Gastroesophageal sphincter (tissue), 4 donors: ENCODE measurements at regions not wholly inside any gene's neighbourhood (a gene's known extent, or its start where the extent isn't known, plus 50 kb on each side); places are given as distances from the start of the nearest gene placed in this dataset.

Source experiments
- ATAC-seq: fragments of 150-250 bp; one replicate; pipeline ENCODE4 v1.9.1; 2016; ENCODE audit warnings: mild to moderate bottlenecking, moderate library complexity
- H3K27ac ChIP-seq, 4 donors: fragments of 200-600 bp; sonication (generic) in 3 of 4; 1 replicate in 3 of 4; 2 replicates in 1 of 4; pipeline ENCODE4 v1.5.1; 2016 to 2019
- H3K27me3 ChIP-seq: fragments of 200-600 bp; sonication (generic); one replicate; pipeline ENCODE4 v1.5.1; 2019
- H3K36me3 ChIP-seq, 2 donors: fragments of 200-600 bp; sonication (generic); one replicate each; pipeline ENCODE4 v1.5.1; 2019; ENCODE audit warnings: control low read depth in 1 of 2
- H3K4me1 ChIP-seq, 3 donors: fragments of 200-600 bp; sonication (generic); 1 replicate in 2 of 3; 2 replicates in 1 of 3; pipeline ENCODE4 v1.5.1; 2016 to 2019; ENCODE audit warnings: control low read depth in 2 of 3
- H3K4me3 ChIP-seq, 2 donors: fragments of 200-600 bp; sonication (generic); one replicate each; pipeline ENCODE4 v1.5.1; 2019; ENCODE audit warnings: mild to moderate bottlenecking in 1 of 2, moderate library complexity in 1 of 2
- H3K9me3 ChIP-seq, 3 donors: fragments of 200-600 bp; sonication (generic); one replicate each; pipeline ENCODE4 v1.5.1; 2017 to 2019; ENCODE audit warnings: control low read depth in 2 of 3
- CTCF ChIP-seq, 4 experiments: fragments of 200-600 bp in 2 of 4; fragments of 450-650 bp in 2 of 4; sonication (generic) in 1 of 4; IDR thresholded peaks; one replicate each; pipeline ENCODE4 v1.5.1; 2017 to 2019; ENCODE audit warnings: antibody characterized with exemption in 4 of 4, mild to moderate bottlenecking in 2 of 4, moderate library complexity in 2 of 4
- EP300 ChIP-seq: sonication (generic); formaldehyde crosslinking; IDR thresholded peaks from one replicate; pipeline ENCODE4 v1.6.1; 2017; ENCODE audit warnings: antibody characterized with exemption, mild to moderate bottlenecking
- POLR2A ChIP-seq, 2 donors: fragments of 450-650 bp; IDR thresholded peaks; one replicate each; pipeline ENCODE4 v1.6.1; 2017; ENCODE audit warnings: antibody characterized with exemption in 2 of 2, mild to moderate bottlenecking in 2 of 2, moderate library complexity in 1 of 2
- POLR2AphosphoS5 ChIP-seq: sonication (generic); formaldehyde crosslinking; IDR thresholded peaks from one replicate; pipeline ENCODE4 v1.6.1; 2017; ENCODE audit warnings: antibody characterized with exemption
- WGBS, 2 donors: methylation state at CpG; one replicate each; pipeline ENCODE4 v1.1.5; 2018; ENCODE audit warnings: low coverage in 1 of 2; 5-methylcytosine and 5-hydroxymethylcytosine counted together

- no peak for ATAC-seq
- WGBS, 2 donors = 67 to 100% methylated on average over 1 of the region's 1 CpG
- H3K27ac ChIP-seq = no peak overlapping the region
Observed at GRCh38 chr3:188047536-188047935, 106.4 kb upstream of the LPP start.

GRCh38 chr3:188049606-188050530, 104.1 kb upstream of the LPP start:
- 50 to 86% methylated on average over 6 to 9 of the region's 10 CpGs for WGBS, 2 donors
- peak overlapping the region in 3 of 4 donors; percentile 22 to 98 (median 91) for H3K27ac ChIP-seq
- H3K9me3 ChIP-seq = no peaks in the 10 kb centered on the region
- no peaks in the 10 kb centered on the region for H3K27me3 ChIP-seq
- TF ChIP-seq POLR2AphosphoS5 = no peak
- no peak for TF ChIP-seq CTCF (IDR thresholded peaks at IDR 0.05)
- no peak for TF ChIP-seq POLR2A (IDR thresholded peaks at IDR 0.05)
- no peak for TF ChIP-seq EP300
- H3K4me1 ChIP-seq = peaks cover 4 to 56% (median 11%) of the 10 kb centered on the region in 3 donors
- no peak overlapping the region for H3K4me3 ChIP-seq
- ATAC-seq = no peak
- H3K36me3 ChIP-seq = no peaks in the 10 kb centered on the region

More at GRCh38 chr3:188047536-188047935, 106.4 kb upstream of the LPP start:
- Histone ChIP-seq H3K4me1 (peaks cover under 1 to 33% (median 1%) of the 10 kb centered on the region in 3 donors), H3K4me3 (no peak overlapping the region), H3K36me3 (no peaks in the 10 kb centered on the region), H3K9me3 (no peaks in the 10 kb centered on the region), H3K27me3 (no peaks in the 10 kb centered on the region)
- no peak for TF ChIP-seq POLR2A (IDR thresholded peaks at IDR 0.05)
- TF ChIP-seq POLR2AphosphoS5 = no peak

- peak overlapping the region; percentile 91 to 98 (median 96) for H3K27ac ChIP-seq
- no peaks in the 10 kb centered on the region for H3K27me3 ChIP-seq
- H3K4me3 ChIP-seq = peak overlapping the region; percentile 9 to 11
- TF ChIP-seq CTCF (IDR thresholded peaks at IDR 0.05) (no peak), POLR2A (IDR thresholded peaks at IDR 0.05) (peak in 1 of 2 donors; percentile 28), POLR2AphosphoS5 (peak; percentile 6), EP300 (no peak)
- no peaks in the 10 kb centered on the region for H3K36me3 ChIP-seq
- WGBS, 2 donors = 30% methylated on average over 2 of the region's 8 CpGs; no CpG with 5 or more reads in 1 of the 2 donors
- no peaks in the 10 kb centered on the region for H3K9me3 ChIP-seq
- peaks cover 4 to 57% (median 11%) of the 10 kb centered on the region in 3 donors for H3K4me1 ChIP-seq
- peak; percentile 50 for ATAC-seq
Observed at GRCh38 chr3:188051801-188052168, 102.2 kb upstream of the LPP start.

GRCh38 chr3:188052169-188053035, 101.6 kb upstream of the LPP start:
- TF ChIP-seq CTCF (IDR thresholded peaks at IDR 0.05) (peak; percentile 55 to 93 (median 82)), POLR2AphosphoS5 (peak; percentile 84), EP300 (no peak), POLR2A (IDR thresholded peaks at IDR 0.05) (no peak)
- H3K27me3 ChIP-seq = no peaks in the 10 kb centered on the region
- H3K9me3 ChIP-seq = no peaks in the 10 kb centered on the region
- peaks cover 4 to 57% (median 11%) of the 10 kb centered on the region in 3 donors for H3K4me1 ChIP-seq
- 36% methylated on average over 9 of the region's 17 CpGs for WGBS, 2 donors
- no peaks in the 10 kb centered on the region for H3K36me3 ChIP-seq
- H3K27ac ChIP-seq = peak overlapping the region; percentile 91 to 99 (median 96)
- peak overlapping the region; percentile 9 to 11 for H3K4me3 ChIP-seq
- peak; percentile 97 for ATAC-seq

- no peak overlapping the region for H3K4me3 ChIP-seq
- WGBS, 2 donors = 50 to 56% methylated on average over 1 of the region's 1 CpG
- no peak for TF ChIP-seq POLR2AphosphoS5
- no peak for TF ChIP-seq CTCF (IDR thresholded peaks at IDR 0.05)
- no peak for TF ChIP-seq POLR2A (IDR thresholded peaks at IDR 0.05)
- TF ChIP-seq EP300 = no peak
Observed at GRCh38 chr3:188053036-188053340, 101.0 kb upstream of the LPP start.

More at GRCh38 chr3:188053036-188053340, 101.0 kb upstream of the LPP start:
- ATAC-seq = no peak
- H3K4me1 ChIP-seq = peaks cover 4 to 57% (median 11%) of the 10 kb centered on the region in 3 donors
- H3K36me3 ChIP-seq = no peaks in the 10 kb centered on the region
- H3K27ac ChIP-seq = peak overlapping the region; percentile 91 to 99 (median 96)
- H3K27me3 ChIP-seq = no peaks in the 10 kb centered on the region
- H3K9me3 ChIP-seq = no peaks in the 10 kb centered on the region
